Peyer's patch (tissue), 4 donors: ENCODE measurements at regions not wholly inside any gene's neighbourhood (a gene's known extent, or its start where the extent isn't known, plus 50 kb on each side); places are given as distances from the start of the nearest gene placed in this dataset.

Experiments used
- CTCF ChIP-seq, 6 experiments: fragments of 450-650 bp in 4 of 6; fragments of 200-600 bp in 2 of 6; sonication (generic) in 1 of 6; IDR thresholded peaks; one replicate each; pipeline ENCODE4 v1.5.1; 2017 to 2019; ENCODE audit warnings: antibody characterized with exemption in 6 of 6, mild to moderate bottlenecking in 3 of 6, moderate library complexity in 1 of 6
- POLR2A ChIP-seq, 2 donors: fragments of 450-650 bp; IDR thresholded peaks; one replicate each; pipeline ENCODE4 v1.5.1; 2017; ENCODE audit warnings: antibody characterized with exemption in 2 of 2, mild to moderate bottlenecking in 2 of 2, moderate library complexity in 2 of 2

GRCh38 chr14:98943907-98944306 lies 328.1 kb downstream of the BCL11B start:
- TF ChIP-seq CTCF (IDR thresholded peaks at IDR 0.05): no peak
- TF ChIP-seq POLR2A (IDR thresholded peaks at IDR 0.05): no peak
